ENCODE measurements at regions not wholly inside any gene's neighbourhood (a gene's known extent, or its start where the extent isn't known, plus 50 kb on each side); places are given as distances from the start of the nearest gene placed in this dataset.

GRCh38 chr2:239500574-239501550, 100.0 kb upstream of the HDAC4 start:
- no peak for DNase-seq

GRCh38 chr2:239499726-239500573, 99.1 kb upstream of the HDAC4 start:
- DNase-seq = no peak

- no peak for DNase-seq
Measured at GRCh38 chr2:239498981-239499634, 98.3 kb upstream of the HDAC4 start.

- no peak for DNase-seq
Measured at GRCh38 chr2:239498576-239498975, 97.8 kb upstream of the HDAC4 start.

GRCh38 chr2:239496700-239497099, 95.9 kb upstream of the HDAC4 start:
- DNase-seq = no peak

GRCh38 chr2:239495791-239496233, 95.0 kb upstream of the HDAC4 start:
- DNase-seq = peak; percentile 61

- DNase-seq = no peak
Measured at GRCh38 chr2:239495175-239495574, 94.4 kb upstream of the HDAC4 start.

- DNase-seq = no peak
Measured at GRCh38 chr2:239494578-239494977, 93.8 kb upstream of the HDAC4 start.

GRCh38 chr2:239489481-239489880, 88.7 kb upstream of the HDAC4 start:
- DNase-seq = no peak

GRCh38 chr2:239488125-239488524, 87.3 kb upstream of the HDAC4 start:
- no peak for DNase-seq

GRCh38 chr2:239487272-239487671, 86.5 kb upstream of the HDAC4 start:
- DNase-seq = no peak

GRCh38 chr2:239485622-239486021, 84.8 kb upstream of the HDAC4 start:
- DNase-seq = no peak

- DNase-seq = no peak
Measured at GRCh38 chr2:239484571-239485355, 83.9 kb upstream of the HDAC4 start.

GRCh38 chr2:239482778-239483712, 82.2 kb upstream of the HDAC4 start:
- DNase-seq = no peak

GRCh38 chr2:239479471-239479870, 78.7 kb upstream of the HDAC4 start:
- no peak for DNase-seq

GRCh38 chr2:239477591-239477990, 76.8 kb upstream of the HDAC4 start:
- DNase-seq = no peak

GRCh38 chr2:239476757-239477585, 76.2 kb upstream of the HDAC4 start:
- DNase-seq = no peak

- DNase-seq = no peak
Measured at GRCh38 chr2:239476029-239476756, 75.4 kb upstream of the HDAC4 start.

Data from retina (tissue), 1 donor.